GM10266 (cell line): ENCODE measurements at regions not wholly inside any gene's neighbourhood (a gene's known extent, or its start where the extent isn't known, plus 50 kb on each side); places are given as distances from the start of the nearest gene placed in this dataset.
"Not testable (repeated sequence)": the region's sequence is repeated elsewhere in the genome, so short reads cannot be mapped to it uniquely, and the experiment has no call there.

Experiments used
- DNase-seq: peaks from one replicate; pipeline ENCODE4 v3.0.0; 2012; ENCODE audit errors: extremely low spot score
- CTCF ChIP-seq: IDR thresholded peaks from 2 replicates; pipeline ENCODE4 v1.5.1; 2012; ENCODE audit warnings: mild to moderate bottlenecking, low read depth; ENCODE audit not compliant: control insufficient read depth, insufficient read depth; ENCODE audit errors: missing control alignments

GRCh38 chr3:74377669-74378068 is 236.8 kb downstream of the CNTN3 start:
- TF ChIP-seq CTCF: no peak
- no peak for DNase-seq

GRCh38 chr3:74376323-74376722 is 238.1 kb downstream of the CNTN3 start:
- not testable (repeated sequence) for DNase-seq

GRCh38 chr3:74375653-74376052 is 238.8 kb downstream of the CNTN3 start:
- TF ChIP-seq CTCF: no peak
- no peak for DNase-seq

- TF ChIP-seq CTCF: no peak
- DNase-seq: no peak
Measured at GRCh38 chr3:74372743-74373142, 241.7 kb downstream of the CNTN3 start.

GRCh38 chr3:74370342-74370741 is 244.1 kb downstream of the CNTN3 start:
- no peak for TF ChIP-seq CTCF

GRCh38 chr3:74366331-74366730 is 248.1 kb downstream of the CNTN3 start:
- no peak for TF ChIP-seq CTCF
- no peak for DNase-seq

More at GRCh38 chr3:74370342-74370741, 244.1 kb downstream of the CNTN3 start:
- DNase-seq: no peak

- no peak for TF ChIP-seq CTCF
- no peak for DNase-seq
Measured at GRCh38 chr3:74363346-74363745, 251.1 kb downstream of the CNTN3 start.

GRCh38 chr3:74360406-74360805 is 254.1 kb downstream of the CNTN3 start:
- no peak for TF ChIP-seq CTCF
- no peak for DNase-seq
